ENCODE measurements at regions not wholly inside any gene's neighbourhood (a gene's known extent, or its start where the extent isn't known, plus 50 kb on each side); places are given as distances from the start of the nearest gene placed in this dataset.

DNA sequence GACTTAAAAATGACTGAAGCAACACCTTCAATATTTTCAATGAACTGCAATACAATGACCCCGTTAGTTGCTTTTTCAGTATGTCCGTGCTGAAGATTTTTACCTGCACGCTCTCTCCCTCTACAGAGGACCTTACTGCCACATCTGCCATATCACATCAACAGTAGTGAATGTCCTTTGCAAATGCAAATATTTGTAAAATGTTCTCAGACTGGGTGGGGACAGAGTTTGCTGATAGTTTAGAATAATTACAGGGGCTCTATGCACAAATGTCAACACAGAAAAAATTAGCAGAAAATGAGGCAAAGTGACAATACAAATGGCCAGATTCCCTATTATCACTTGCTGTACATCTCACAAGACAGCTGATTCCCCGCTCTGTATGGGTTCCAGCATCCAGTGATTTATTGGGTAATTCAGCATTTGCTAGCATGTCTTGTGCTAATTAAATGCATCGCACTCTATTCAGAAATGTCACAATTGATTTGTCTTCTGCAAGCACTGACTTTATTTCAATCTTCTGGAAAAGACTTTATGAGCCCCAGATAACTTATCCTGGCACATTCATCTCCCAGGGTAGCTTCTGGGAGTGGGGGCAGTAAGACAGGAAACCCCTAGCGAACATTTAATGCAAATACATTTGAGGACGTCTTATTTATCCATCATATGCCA is 69.1 kb upstream of the PTER start:
- peak; percentile 33 for DNase-seq

DNA sequence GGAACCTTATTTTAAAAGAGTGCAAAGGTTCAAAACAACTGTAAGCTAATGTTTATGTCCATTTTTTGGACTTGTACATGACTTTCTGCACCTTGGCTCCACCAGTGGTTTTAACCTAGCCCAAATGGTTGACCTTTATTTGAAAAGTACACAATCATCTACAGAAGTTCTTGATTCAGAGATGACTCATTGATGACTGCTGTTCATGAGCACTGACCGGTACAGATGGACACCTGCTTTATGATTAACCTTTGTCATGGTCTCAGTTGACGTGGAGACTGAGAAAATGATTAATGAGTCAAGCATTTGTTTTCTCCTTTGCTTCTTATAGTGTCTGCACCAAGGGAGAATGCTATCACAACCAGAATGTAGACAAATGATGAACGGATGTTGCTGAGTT is 55.7 kb upstream of the PTER start:
- no peak for DNase-seq

GRCh38 chr10:16384021-16384420 is 52.8 kb upstream of the PTER start:
- no peak for DNase-seq

GRCh38 chr10:16386855-16387254 is 50.0 kb upstream of the PTER start:
- no peak for DNase-seq
